GM12878 (cell line): ENCODE measurements at regions not wholly inside any gene's neighbourhood (a gene's known extent, or its start where the extent isn't known, plus 50 kb on each side); places are given as distances from the start of the nearest gene placed in this dataset.
A peak's percentile ranks its signal among the peaks of the same experiment; 100 is the strongest.

Source experiments
- BRCA1 ChIP-seq: IDR thresholded peaks from 2 replicates; pipeline ENCODE4 v1.6.1; 2011; ENCODE audit warnings: low read depth, low read length, improper control_type of control experiment
- CHD1 ChIP-seq: IDR thresholded peaks from 2 replicates; pipeline ENCODE4 v1.6.1; 2012; ENCODE audit warnings: low read depth, low read length, improper control_type of control experiment
- IKZF2 ChIP-seq, 2 experiments: fragments of 450-650 bp; IDR thresholded peaks; 2 replicates each; pipeline ENCODE4 v1.6.1; 2017; ENCODE audit warnings: mild to moderate bottlenecking in 2 of 2, moderate library complexity in 2 of 2
- JUNB ChIP-seq: IDR thresholded peaks from 2 replicates; pipeline ENCODE4 v1.6.1; 2016; ENCODE audit warnings: antibody characterized with exemption, mild to moderate bottlenecking
- KAT2A ChIP-seq: conservative IDR thresholded peaks from 2 replicates; pipeline ENCODE4 v1.6.1; 2011; ENCODE audit warnings: low read depth, low read length; ENCODE audit not compliant: control insufficient read depth
- NR2C1 ChIP-seq: fragments of 450-650 bp; IDR thresholded peaks from 2 replicates; pipeline ENCODE4 v1.6.1; 2017; ENCODE audit warnings: antibody characterized with exemption, mild to moderate bottlenecking, moderate library complexity
- PKNOX1 ChIP-seq: fragments of 450-650 bp; IDR thresholded peaks from 2 replicates; pipeline ENCODE4 v1.6.1; 2016; ENCODE audit warnings: mild to moderate bottlenecking
- PML ChIP-seq: IDR thresholded peaks from 2 replicates; pipeline ENCODE4 v1.6.1; 2012; ENCODE audit warnings: low read length, inconsistent platforms
- TF ChIP-seq, protein P1 (sequence below): IDR thresholded peaks from 2 replicates; pipeline ENCODE4 v1.6.1; 2011; ENCODE audit warnings: low read depth, mild to moderate bottlenecking, low read length, moderate library complexity, borderline replicate concordance; ENCODE audit errors: extremely low read depth
- TF ChIP-seq, protein P2 (sequence below): fragments of 450-650 bp; IDR thresholded peaks from 2 replicates; pipeline ENCODE4 v1.6.1; 2017; ENCODE audit warnings: mild to moderate bottlenecking

GRCh38 chr18:34042423-34043146, 182.1 kb downstream of the NOL4 start (continued):
- TF ChIP-seq PKNOX1: peak; percentile 75; the same call in 1 of the 2 replicates
- no peak for TF ChIP-seq KAT2A
- TF ChIP-seq JUNB: no peak
- TF ChIP-seq, protein P1, sequence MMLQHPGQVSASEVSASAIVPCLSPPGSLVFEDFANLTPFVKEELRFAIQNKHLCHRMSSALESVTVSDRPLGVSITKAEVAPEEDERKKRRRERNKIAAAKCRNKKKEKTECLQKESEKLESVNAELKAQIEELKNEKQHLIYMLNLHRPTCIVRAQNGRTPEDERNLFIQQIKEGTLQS: no peak
- TF ChIP-seq PML: no peak
- TF ChIP-seq, protein P2, sequence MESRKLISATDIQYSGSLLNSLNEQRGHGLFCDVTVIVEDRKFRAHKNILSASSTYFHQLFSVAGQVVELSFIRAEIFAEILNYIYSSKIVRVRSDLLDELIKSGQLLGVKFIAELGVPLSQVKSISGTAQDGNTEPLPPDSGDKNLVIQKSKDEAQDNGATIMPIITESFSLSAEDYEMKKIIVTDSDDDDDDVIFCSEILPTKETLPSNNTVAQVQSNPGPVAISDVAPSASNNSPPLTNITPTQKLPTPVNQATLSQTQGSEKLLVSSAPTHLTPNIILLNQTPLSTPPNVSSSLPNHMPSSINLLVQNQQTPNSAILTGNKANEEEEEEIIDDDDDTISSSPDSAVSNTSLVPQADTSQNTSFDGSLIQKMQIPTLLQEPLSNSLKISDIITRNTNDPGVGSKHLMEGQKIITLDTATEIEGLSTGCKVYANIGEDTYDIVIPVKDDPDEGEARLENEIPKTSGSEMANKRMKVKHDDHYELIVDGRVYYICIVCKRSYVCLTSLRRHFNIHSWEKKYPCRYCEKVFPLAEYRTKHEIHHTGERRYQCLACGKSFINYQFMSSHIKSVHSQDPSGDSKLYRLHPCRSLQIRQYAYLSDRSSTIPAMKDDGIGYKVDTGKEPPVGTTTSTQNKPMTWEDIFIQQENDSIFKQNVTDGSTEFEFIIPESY: no peak
- no peak for TF ChIP-seq BRCA1
- TF ChIP-seq CHD1: no peak
- TF ChIP-seq NR2C1: no peak
- TF ChIP-seq IKZF2 (IDR thresholded peaks at IDR 0.05): no peak
